AG04450 (cell line): ENCODE measurements at regions not wholly inside any gene's neighbourhood (a gene's known extent, or its start where the extent isn't known, plus 50 kb on each side); places are given as distances from the start of the nearest gene placed in this dataset.

Experiments used
- CTCF ChIA-PET: fragments of 300-600, 350-600 bp; formaldehyde crosslinking; extraction: SDS; loops from one replicate; lab custom pipeline; 2022; ENCODE audit warnings: antibody characterized with exemption, inconsistent platforms; lab: Charles Lee
- POLR2A ChIA-PET: fragments of 350-600 bp; formaldehyde crosslinking; extraction: SDS; loops from one replicate; lab custom pipeline; 2021; ENCODE audit warnings: antibody characterized with exemption, inconsistent platforms; lab: Yijun Ruan, JAX
- DNase-seq: peaks from one replicate; pipeline ENCODE4 v3.0.0-alpha.2; 2011; ENCODE audit warnings: low read depth, low spot score
- H3K27ac ChIP-seq: one replicate; pipeline ENCODE4 v1.5.1; 2012; ENCODE audit warnings: low read depth, low read length, control low read depth
- H3K27me3 ChIP-seq: one replicate; pipeline ENCODE4 v1.6.0; 2012; ENCODE audit warnings: low read length; ENCODE audit not compliant: control insufficient read depth, insufficient read depth
- H3K4me3 ChIP-seq: 2 replicates; pipeline ENCODE4 v1.5.1; 2011; ENCODE audit warnings: mild to moderate bottlenecking, low read depth, low read length, control low read depth
- H3K9me3 ChIP-seq: 2 replicates; pipeline ENCODE4 v1.5.1; 2012; ENCODE audit warnings: low read length; ENCODE audit not compliant: control insufficient read depth, insufficient read depth
- CTCF ChIP-seq: IDR thresholded peaks from 2 replicates; pipeline ENCODE4 v1.5.1; 2011; ENCODE audit warnings: low read depth, low read length, control low read depth, inconsistent platforms

- no peak for DNase-seq
- no peak for TF ChIP-seq CTCF
- no peak overlapping the region for H3K4me3 ChIP-seq
- CTCF ChIA-PET: no interaction called here
- POLR2A ChIA-PET: no interaction called here
- no peak overlapping the region for H3K27ac ChIP-seq
- no peaks in the 10 kb centered on the region for H3K9me3 ChIP-seq
- H3K27me3 ChIP-seq: no peaks in the 10 kb centered on the region
These were observed 462.1 kb upstream of the CDIN1 start for GRCh38 chr15:36117296-36117787.

- H3K27ac ChIP-seq: no peak overlapping the region
- POLR2A ChIA-PET: no interaction called here
- no peaks in the 10 kb centered on the region for H3K9me3 ChIP-seq
- H3K4me3 ChIP-seq: no peak overlapping the region
- no peaks in the 10 kb centered on the region for H3K27me3 ChIP-seq
- CTCF ChIA-PET: interaction anchor here (0.6 kb wide), 1 partner anchor 317 kb away, joined by 4 read pairs; no protein-coding TSS in a partner anchor
- no peak for TF ChIP-seq CTCF
- no peak for DNase-seq
These were observed 453.2 kb upstream of the CDIN1 start for GRCh38 chr15:36126194-36126593.

GRCh38 chr15:36130641-36131310 is 448.6 kb upstream of the CDIN1 start:
- no peak for TF ChIP-seq CTCF
- no peak overlapping the region for H3K4me3 ChIP-seq
- ChIA-PET CTCF (no interaction called here), POLR2A (no interaction called here)
- no peak overlapping the region for H3K27ac ChIP-seq
- no peaks in the 10 kb centered on the region for H3K27me3 ChIP-seq
- H3K9me3 ChIP-seq: no peaks in the 10 kb centered on the region
- no peak for DNase-seq

- no peak for TF ChIP-seq CTCF
- peak; percentile 30 for DNase-seq
- Histone ChIP-seq H3K27ac (no peak overlapping the region), H3K27me3 (no peaks in the 10 kb centered on the region), H3K4me3 (no peak overlapping the region), H3K9me3 (no peaks in the 10 kb centered on the region)
- CTCF ChIA-PET: interaction anchor here (1.2 kb wide), 1 partner anchor 382 kb away, joined by 9 read pairs; no protein-coding TSS in a partner anchor
- POLR2A ChIA-PET: interaction anchor here (1.0 to 1.2 kb wide), 2 partner anchors 295 to 335 kb away, joined by 3 read pairs; no protein-coding TSS in a partner anchor
These were observed 445.7 kb upstream of the CDIN1 start for GRCh38 chr15:36133742-36134141.

- Histone ChIP-seq H3K27ac (no peak overlapping the region), H3K27me3 (no peaks in the 10 kb centered on the region), H3K9me3 (no peaks in the 10 kb centered on the region), H3K4me3 (no peak overlapping the region)
- CTCF ChIA-PET: no interaction called here
- TF ChIP-seq CTCF: no peak
- DNase-seq: no peak
- POLR2A ChIA-PET: no interaction called here
These were observed 443.4 kb upstream of the CDIN1 start for GRCh38 chr15:36136049-36136448.
